HepG2 (cell line): ENCODE measurements at regions not wholly inside any gene's neighbourhood (a gene's known extent, or its start where the extent isn't known, plus 50 kb on each side); places are given as distances from the start of the nearest gene placed in this dataset.

Experiments
- FOXA3 ChIP-seq: IDR thresholded peaks from 2 replicates; pipeline ENCODE4 v1.6.1; 2016; ENCODE audit warnings: missing genetic modification reagents, missing compliant biosample characterization
- FOXO1 ChIP-seq: sonication (generic); formaldehyde crosslinking; IDR thresholded peaks from 2 replicates; pipeline ENCODE4 v1.4.0; 2020; ENCODE audit warnings: missing genetic modification reagents
- HOXD1 ChIP-seq: sonication (generic); formaldehyde crosslinking; IDR thresholded peaks from 2 replicates; pipeline ENCODE4 v1.5.0; 2020; ENCODE audit warnings: missing genetic modification reagents
- KMT2B ChIP-seq: IDR thresholded peaks from 2 replicates; pipeline ENCODE4 v1.6.1; 2016; ENCODE audit warnings: missing genetic modification reagents, missing compliant biosample characterization
- MED1 ChIP-seq: sonication (generic); formaldehyde crosslinking; IDR thresholded peaks from 2 replicates; pipeline ENCODE4 v1.4.0; 2020; ENCODE audit warnings: missing genetic modification reagents
- MIER2 ChIP-seq: IDR thresholded peaks from 2 replicates; pipeline ENCODE4 v1.6.1; 2016; ENCODE audit warnings: missing biosample characterization, missing genetic modification reagents
- MLLT10 ChIP-seq: sonication (generic); formaldehyde crosslinking; IDR thresholded peaks from 2 replicates; pipeline ENCODE4 v1.4.0; 2020; ENCODE audit warnings: missing genetic modification reagents
- NFAT5 ChIP-seq: sonication (generic); formaldehyde crosslinking; IDR thresholded peaks from 2 replicates; pipeline ENCODE4 v1.4.0; 2020; ENCODE audit warnings: missing genetic modification reagents
- NFRKB ChIP-seq: fragments of 450-650 bp; IDR thresholded peaks from 2 replicates; pipeline ENCODE4 v1.6.1; 2017
- NKX3-1 ChIP-seq: sonication (generic); formaldehyde crosslinking; IDR thresholded peaks from 2 replicates; pipeline ENCODE4 v1.5.0; 2020; ENCODE audit warnings: missing genetic modification reagents
- NR2C2 ChIP-seq: sonication (generic); formaldehyde crosslinking; IDR thresholded peaks from 2 replicates; pipeline ENCODE4 v1.4.0; 2020; ENCODE audit warnings: missing genetic modification reagents, mild to moderate bottlenecking, moderate library complexity, borderline replicate concordance
- PLRG1 ChIP-seq: fragments of 450-650 bp; conservative IDR thresholded peaks from 2 replicates; pipeline ENCODE4 v1.6.1; 2016
- RAD51 ChIP-seq: fragments of 450-650 bp; IDR thresholded peaks from 2 replicates; pipeline ENCODE4 v1.6.1; 2016; ENCODE audit warnings: borderline replicate concordance
- SNAPC2 ChIP-seq: sonication (generic); formaldehyde crosslinking; IDR thresholded peaks from 2 replicates; pipeline ENCODE4 v1.8.1; 2022; ENCODE audit warnings: mild to moderate bottlenecking, missing genetic modification reagents
- SP2 ChIP-seq: sonication (generic); formaldehyde crosslinking; IDR thresholded peaks from 2 replicates; pipeline ENCODE4 v1.5.1; 2020; ENCODE audit warnings: mild to moderate bottlenecking, missing genetic modification reagents
- SPEN ChIP-seq: sonication (generic); formaldehyde crosslinking; IDR thresholded peaks from 2 replicates; pipeline ENCODE4 v1.5.1; 2020; ENCODE audit warnings: low read depth, mild to moderate bottlenecking, missing genetic modification reagents
- TP53 ChIP-seq: sonication (generic); formaldehyde crosslinking; conservative IDR thresholded peaks from 2 replicates; pipeline ENCODE4 v1.4.0; 2020; ENCODE audit warnings: missing genetic modification reagents
- ZFY ChIP-seq: sonication (generic); formaldehyde crosslinking; IDR thresholded peaks from 2 replicates; pipeline ENCODE4 v1.4.0; 2020; ENCODE audit warnings: missing genetic modification reagents
- ZIK1 ChIP-seq: sonication (generic); formaldehyde crosslinking; IDR thresholded peaks from 2 replicates; pipeline ENCODE4 v1.5.0; 2020; ENCODE audit warnings: mild to moderate bottlenecking, low read depth, missing genetic modification reagents, borderline replicate concordance
- ZMYM3 ChIP-seq: sonication (generic); formaldehyde crosslinking; IDR thresholded peaks from 2 replicates; pipeline ENCODE4 v1.5.1; 2020; ENCODE audit warnings: mild to moderate bottlenecking, missing genetic modification reagents
- ZNF136 ChIP-seq: sonication (generic); formaldehyde crosslinking; IDR thresholded peaks from 2 replicates; pipeline ENCODE4 v1.8.1; 2022; ENCODE audit warnings: low read depth, mild to moderate bottlenecking, moderate library complexity, missing genetic modification reagents
- ZNF24 ChIP-seq: fragments of 450-650 bp; IDR thresholded peaks from 2 replicates; pipeline ENCODE4 v1.6.1; 2017; ENCODE audit warnings: antibody characterized with exemption, mild to moderate bottlenecking
- ZNF510 ChIP-seq: sonication (generic); formaldehyde crosslinking; IDR thresholded peaks from 2 replicates; pipeline ENCODE4 v1.4.0; 2020; ENCODE audit warnings: low read depth, mild to moderate bottlenecking, missing genetic modification reagents
- ZNF614 ChIP-seq: IDR thresholded peaks from 2 replicates; pipeline ENCODE4 v1.6.1; 2018; ENCODE audit warnings: missing biosample characterization, missing genetic modification reagents, inconsistent platforms, borderline replicate concordance
- ZNF629 ChIP-seq: sonication (generic); formaldehyde crosslinking; conservative IDR thresholded peaks from 2 replicates; pipeline ENCODE4 v1.5.0; 2020; ENCODE audit warnings: missing genetic modification reagents
- ZNF652 ChIP-seq: IDR thresholded peaks from 2 replicates; pipeline ENCODE4 v1.6.1; 2016; ENCODE audit warnings: low read depth, borderline replicate concordance
- TF ChIP-seq, protein P1 (sequence below): sonication (generic); formaldehyde crosslinking; IDR thresholded peaks from 2 replicates; pipeline ENCODE4 v1.5.0; 2020; ENCODE audit warnings: missing genetic modification reagents

DNA sequence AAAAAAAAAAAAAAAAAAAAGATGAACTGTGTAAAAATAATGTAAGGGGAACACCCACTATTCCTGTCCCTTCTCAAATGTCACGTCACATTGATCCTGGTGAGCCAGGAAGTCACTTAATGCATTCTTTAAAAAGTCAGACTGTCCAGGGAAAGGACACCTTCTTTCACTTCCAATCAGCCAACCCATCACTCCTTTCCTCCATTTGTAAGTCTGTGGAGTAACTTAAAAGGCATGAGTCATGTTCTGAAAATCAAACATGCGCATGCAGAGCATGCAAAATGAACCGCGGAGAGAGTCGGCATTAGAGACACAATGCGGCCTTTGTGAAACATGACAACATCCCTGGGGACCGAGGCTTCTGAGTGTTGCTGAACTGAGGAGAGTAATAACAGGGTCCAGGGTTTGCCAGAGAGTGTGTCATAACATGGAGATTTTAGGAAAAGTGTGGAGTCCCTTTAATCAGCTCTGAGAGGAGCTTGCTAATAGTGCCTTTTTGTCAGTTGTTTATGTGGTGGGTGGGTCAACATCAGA lies 77.6 kb upstream of the SEMA6A start (continued):
- TF ChIP-seq ZNF24: 0 out of 2 replicates have a peak, but pooled peaks have one; percentile 38
- no peak for TF ChIP-seq ZIK1 (CRISPR knock-in tag)
- no peak for TF ChIP-seq SNAPC2 (CRISPR knock-in tag)
- TF ChIP-seq NFAT5 (CRISPR knock-in tag): no peak
- no peak for TF ChIP-seq NR2C2 (CRISPR knock-in tag)
- no peak for TF ChIP-seq ZNF136 (CRISPR knock-in tag)
- no peak for TF ChIP-seq ZNF652 (CRISPR knock-in tag)
- TF ChIP-seq, protein P1, sequence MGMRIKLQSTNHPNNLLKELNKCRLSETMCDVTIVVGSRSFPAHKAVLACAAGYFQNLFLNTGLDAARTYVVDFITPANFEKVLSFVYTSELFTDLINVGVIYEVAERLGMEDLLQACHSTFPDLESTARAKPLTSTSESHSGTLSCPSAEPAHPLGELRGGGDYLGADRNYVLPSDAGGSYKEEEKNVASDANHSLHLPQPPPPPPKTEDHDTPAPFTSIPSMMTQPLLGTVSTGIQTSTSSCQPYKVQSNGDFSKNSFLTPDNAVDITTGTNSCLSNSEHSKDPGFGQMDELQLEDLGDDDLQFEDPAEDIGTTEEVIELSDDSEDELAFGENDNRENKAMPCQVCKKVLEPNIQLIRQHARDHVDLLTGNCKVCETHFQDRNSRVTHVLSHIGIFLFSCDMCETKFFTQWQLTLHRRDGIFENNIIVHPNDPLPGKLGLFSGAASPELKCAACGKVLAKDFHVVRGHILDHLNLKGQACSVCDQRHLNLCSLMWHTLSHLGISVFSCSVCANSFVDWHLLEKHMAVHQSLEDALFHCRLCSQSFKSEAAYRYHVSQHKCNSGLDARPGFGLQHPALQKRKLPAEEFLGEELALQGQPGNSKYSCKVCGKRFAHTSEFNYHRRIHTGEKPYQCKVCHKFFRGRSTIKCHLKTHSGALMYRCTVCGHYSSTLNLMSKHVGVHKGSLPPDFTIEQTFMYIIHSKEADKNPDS: no peak
- TF ChIP-seq NKX3-1 (CRISPR knock-in tag): no peak
- peak; percentile 76 for TF ChIP-seq FOXA3 (CRISPR knock-in tag)
- no peak for TF ChIP-seq TP53 (CRISPR knock-in tag)
- TF ChIP-seq ZNF614: 0 out of 2 replicates have a peak, but pooled peaks have one; percentile 45
- TF ChIP-seq RAD51: no peak
- TF ChIP-seq NFRKB: no peak
- no peak for TF ChIP-seq KMT2B
- no peak for TF ChIP-seq ZMYM3
- no peak for TF ChIP-seq PLRG1
- no peak for TF ChIP-seq SP2 (CRISPR knock-in tag)
- TF ChIP-seq MLLT10 (CRISPR knock-in tag): no peak
- no peak for TF ChIP-seq HOXD1 (CRISPR knock-in tag)
- no peak for TF ChIP-seq MIER2
- peak; percentile 54; the same call in 1 of the 2 replicates for TF ChIP-seq FOXO1 (CRISPR knock-in tag)
- TF ChIP-seq ZNF510 (CRISPR knock-in tag): no peak
- no peak for TF ChIP-seq SPEN (CRISPR knock-in tag)
- 0 out of 2 replicates have a peak, but pooled peaks have one; percentile 14 for TF ChIP-seq ZFY (CRISPR knock-in tag)
- no peak for TF ChIP-seq ZNF629 (CRISPR knock-in tag)
- TF ChIP-seq MED1 (CRISPR knock-in tag): peak; percentile 54
